ENCODE measurements at regions not wholly inside any gene's neighbourhood (a gene's known extent, or its start where the extent isn't known, plus 50 kb on each side); places are given as distances from the start of the nearest gene placed in this dataset.

GRCh38 chr9:11697126-11697525 lies 996.1 kb upstream of the TYRP1 start:
- TF ChIP-seq YY1 (IDR thresholded peaks at IDR 0.05; ENCODE audit: insufficient read depth, insufficient read length) (no peak), SUZ12 (IDR thresholded peaks at IDR 0.05; ENCODE audit: extremely low read depth, insufficient read depth, insufficient read length) (no peak)
